Limb (tissue), 2 donors: ENCODE measurements at regions not wholly inside any gene's neighbourhood (a gene's known extent, or its start where the extent isn't known, plus 50 kb on each side); places are given as distances from the start of the nearest gene placed in this dataset.
"Not testable (repeated sequence)": the region's sequence is repeated elsewhere in the genome, so short reads cannot be mapped to it uniquely, and the experiment has no call there.

ENCODE experiments used
- DNase-seq, 2 donors: peaks; one replicate each; pipeline ENCODE4 v3.0.0-alpha.2; 2016; ENCODE audit errors: extremely low spot score in 2 of 2

DNA sequence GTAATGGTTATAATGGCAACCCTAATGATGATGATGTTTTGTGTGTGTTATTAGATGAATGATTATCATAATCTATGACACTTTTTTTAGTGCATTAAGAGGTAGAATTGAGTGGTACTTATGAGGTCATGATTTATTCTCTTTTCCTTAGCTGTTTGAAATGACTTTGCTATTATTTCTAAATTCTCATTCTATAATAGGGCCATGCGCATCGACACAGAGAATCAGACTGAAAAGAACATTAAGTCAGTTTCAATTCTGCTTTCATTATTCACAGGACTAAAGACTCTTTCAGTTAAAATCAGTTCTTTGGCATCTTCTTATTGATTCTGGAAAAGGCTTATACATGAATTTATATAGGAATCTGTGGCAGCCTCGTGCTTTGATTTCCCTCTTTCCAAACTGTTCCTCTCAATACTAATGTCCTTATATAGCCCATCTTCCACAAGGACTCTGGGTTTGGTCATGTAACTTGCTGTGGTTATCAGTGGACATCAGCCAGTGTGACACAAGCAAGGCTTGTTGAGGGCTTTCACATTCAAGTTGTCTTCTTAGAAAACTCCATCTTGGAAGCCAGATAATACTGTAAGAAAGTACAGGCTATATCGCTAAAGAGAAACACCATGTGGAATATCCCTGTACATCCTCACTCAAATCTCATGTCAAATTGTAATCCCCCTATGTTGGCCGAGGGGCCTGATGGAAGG is 140.3 kb upstream of the CHD1 start:
- DNase-seq: no peak

DNA sequence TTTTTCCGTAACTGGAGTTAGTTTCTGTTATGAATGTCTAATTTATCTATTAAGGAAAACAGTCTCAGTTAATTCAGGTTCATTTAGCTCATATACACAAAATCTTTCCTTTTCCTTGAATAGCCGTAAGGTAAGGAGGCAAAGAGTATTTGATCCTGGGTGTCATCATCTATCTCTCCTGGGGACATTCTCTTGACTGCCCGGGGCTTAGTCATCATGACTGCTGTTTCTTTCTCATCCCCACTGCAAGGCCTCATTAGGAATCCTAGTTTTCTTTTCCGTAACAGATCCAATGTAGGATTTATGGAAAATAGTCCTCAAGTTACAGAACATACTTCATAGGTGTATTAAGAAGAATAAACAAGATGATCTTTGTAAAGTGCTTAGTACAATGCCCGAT is 134.9 kb upstream of the CHD1 start:
- DNase-seq: no peak

- no peak for DNase-seq
These were observed 132.9 kb upstream of the CHD1 start for GRCh38 chr5:99061711-99062110.

DNA sequence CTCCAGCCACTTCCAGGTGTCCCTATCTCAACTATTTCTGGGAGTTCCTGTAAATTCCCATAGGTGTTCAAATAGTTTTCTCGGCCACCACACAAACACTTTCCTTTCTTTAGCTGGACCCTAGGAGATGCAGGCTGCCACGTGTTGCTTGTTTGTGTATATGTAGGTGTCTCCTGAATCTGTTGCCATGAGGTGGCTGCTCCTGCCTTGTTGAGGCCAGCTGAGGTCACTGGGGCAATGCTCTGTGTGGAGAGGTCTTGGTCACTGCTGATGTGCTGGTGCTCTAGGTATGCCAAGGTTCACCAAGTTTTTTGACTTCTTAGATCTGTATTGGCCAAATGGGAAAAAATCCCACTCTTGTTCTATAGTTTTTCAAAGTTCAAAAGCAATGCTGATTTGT is 132.5 kb upstream of the CHD1 start:
- no peak for DNase-seq

DNA sequence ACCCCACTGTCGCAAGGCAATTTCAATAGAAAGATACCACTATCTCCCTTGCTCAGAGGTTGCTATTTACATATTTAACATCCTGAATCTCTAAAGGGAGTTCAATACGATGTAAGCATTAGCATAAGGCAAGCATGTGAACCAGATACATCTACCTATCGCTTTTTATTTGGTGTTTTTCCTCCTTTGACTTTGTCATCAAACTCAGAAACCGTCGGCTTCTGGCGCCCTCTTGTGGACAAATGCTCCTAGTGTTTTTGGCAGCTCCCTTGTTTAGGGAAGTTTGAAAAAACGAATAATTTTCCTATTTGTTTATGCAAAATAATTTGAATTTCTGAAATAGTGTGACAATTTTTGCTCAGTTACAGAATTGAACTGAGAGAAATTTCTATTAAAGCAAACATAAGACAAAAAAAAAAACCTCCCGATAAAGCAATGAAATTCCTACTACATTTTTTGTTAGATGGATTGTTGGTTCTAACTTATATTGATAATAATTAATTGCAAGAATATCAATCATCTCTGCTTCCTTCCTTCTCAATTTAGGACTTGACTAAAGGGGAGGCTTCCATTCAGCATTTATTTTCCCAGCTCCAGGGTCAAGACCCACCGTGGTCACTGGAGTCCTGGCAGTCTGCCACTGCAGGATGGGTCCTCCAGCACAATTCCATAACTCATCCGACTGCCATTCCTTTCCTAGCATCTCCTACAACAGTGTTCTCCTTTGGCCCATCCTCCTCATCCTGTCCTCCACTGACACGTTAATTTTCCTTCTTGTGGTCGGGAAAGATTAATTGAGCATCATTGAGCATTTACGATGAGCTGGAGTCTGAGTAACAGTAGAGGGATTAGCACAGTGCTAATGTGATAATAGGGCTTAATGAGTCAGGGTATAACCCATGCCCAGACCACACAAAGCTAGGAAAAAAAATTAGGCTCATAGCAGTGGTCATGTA is 131.8 kb upstream of the CHD1 start:
- DNase-seq: peak; percentile 77 to 82

GRCh38 chr5:99059685-99060084 is 130.9 kb upstream of the CHD1 start:
- no peak for DNase-seq

- no peak for DNase-seq
These were observed 129.7 kb upstream of the CHD1 start for GRCh38 chr5:99058466-99058865.

DNA sequence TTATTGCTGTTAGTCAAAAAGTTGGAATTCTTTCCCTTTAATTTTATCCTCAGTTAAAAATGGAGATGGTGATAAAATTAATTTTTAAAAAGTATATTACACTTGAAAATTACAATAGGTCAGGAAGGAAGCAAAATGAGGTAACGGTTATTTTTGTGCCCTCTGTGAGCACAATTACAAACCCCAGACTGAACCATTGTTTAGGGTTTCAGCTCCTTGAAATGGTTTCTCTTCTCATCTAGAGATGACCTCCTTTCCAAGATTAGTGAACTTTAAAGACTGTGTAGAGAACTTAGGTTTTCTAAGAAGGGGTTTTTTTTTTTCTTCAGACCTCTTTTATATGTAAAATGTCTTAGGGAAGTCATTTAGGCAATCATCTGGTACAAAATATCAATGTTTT is 126.2 kb upstream of the CHD1 start:
- DNase-seq: no peak

DNA sequence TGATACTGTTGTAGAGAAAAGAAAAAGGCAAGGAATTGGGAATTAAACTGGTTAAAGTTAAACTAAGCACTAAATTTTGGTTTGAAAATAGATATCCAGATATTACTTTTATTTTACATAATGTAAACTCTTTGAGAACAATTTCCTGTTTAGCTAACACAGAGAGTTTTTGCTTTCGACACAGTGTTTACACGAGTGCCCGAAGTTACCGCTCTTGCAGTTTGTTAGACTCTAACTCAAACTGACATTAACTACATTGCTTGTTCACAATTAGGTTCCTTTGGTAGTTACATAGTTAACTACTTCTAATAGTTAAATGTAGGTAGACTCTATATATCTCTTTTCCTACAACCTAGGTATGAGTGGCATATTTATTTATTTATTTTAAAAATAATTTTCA is 117.1 kb upstream of the CHD1 start:
- DNase-seq: no peak

- DNase-seq: not testable (repeated sequence)
These were observed 114.5 kb upstream of the CHD1 start for GRCh38 chr5:99043257-99043656.

DNA sequence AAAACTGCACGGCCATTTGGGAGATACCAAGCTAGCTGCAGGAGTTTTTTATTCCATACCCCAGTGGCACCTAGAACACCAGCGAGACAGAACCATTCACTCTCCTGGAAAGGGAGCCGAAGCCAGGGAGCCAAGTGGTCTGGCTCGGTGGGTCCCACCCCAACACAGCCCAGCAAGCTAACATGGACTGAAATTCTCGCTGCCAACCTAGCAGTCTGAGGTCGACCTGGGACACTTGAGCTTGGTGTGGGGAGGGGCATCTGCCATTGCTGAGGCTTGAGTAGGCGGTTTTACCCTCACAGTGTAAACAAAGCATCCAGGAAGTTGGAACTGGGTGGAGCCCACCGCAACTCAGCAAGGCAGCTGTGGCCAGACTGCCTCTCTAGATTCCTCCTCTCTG is 108.9 kb upstream of the CHD1 start:
- no peak for DNase-seq

- no peak for DNase-seq
These were observed 107.1 kb upstream of the CHD1 start for GRCh38 chr5:99035942-99036341.

- DNase-seq: no peak
These were observed 105.5 kb upstream of the CHD1 start for GRCh38 chr5:99034336-99034735.

- no peak for DNase-seq
These were observed 104.5 kb upstream of the CHD1 start for GRCh38 chr5:99033014-99033900.

GRCh38 chr5:99032234-99033013 is 103.6 kb upstream of the CHD1 start:
- peak; percentile 52 to 59 for DNase-seq

- no peak for DNase-seq
These were observed 102.2 kb upstream of the CHD1 start for GRCh38 chr5:99030906-99031440.

GRCh38 chr5:99029172-99029571 is 100.4 kb upstream of the CHD1 start:
- no peak for DNase-seq

- not testable (repeated sequence) for DNase-seq
These were observed 99.4 kb upstream of the CHD1 start for GRCh38 chr5:99028170-99028569.

DNA sequence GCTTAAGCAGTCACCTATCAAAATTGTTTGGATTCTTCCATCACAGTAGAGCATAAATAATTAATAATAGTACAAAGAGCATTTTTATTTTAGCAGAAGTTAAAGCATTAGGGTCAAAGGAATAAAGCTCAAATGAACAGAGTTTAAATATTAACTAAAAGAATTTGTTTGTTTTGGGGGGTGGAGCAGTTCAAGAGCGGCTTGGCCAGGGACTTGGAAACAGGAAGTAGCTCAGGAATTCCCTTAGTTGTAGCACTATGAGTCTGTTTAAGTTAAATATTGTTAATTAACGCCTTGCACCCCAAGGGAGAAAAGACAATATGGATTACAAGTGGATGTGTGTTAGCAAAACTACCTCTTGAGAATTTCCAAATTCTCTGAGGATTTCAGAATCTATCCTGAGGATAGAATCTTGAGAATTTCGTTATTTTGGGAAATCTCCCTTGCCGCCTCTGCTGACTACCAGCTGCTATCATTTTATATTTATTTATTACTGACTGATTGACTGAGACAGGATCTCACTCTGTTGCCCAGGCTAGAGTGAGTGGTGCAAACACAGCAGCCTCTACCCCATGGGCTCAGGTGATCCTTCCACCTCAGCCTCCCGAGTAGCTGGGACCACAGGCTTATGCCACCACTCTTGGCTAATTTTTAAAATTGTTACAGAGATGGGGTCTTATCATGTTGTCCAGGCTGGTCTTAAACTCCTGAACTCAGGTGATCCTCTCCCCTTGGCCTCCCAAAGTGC is 96.7 kb upstream of the CHD1 start:
- DNase-seq: no peak

DNA sequence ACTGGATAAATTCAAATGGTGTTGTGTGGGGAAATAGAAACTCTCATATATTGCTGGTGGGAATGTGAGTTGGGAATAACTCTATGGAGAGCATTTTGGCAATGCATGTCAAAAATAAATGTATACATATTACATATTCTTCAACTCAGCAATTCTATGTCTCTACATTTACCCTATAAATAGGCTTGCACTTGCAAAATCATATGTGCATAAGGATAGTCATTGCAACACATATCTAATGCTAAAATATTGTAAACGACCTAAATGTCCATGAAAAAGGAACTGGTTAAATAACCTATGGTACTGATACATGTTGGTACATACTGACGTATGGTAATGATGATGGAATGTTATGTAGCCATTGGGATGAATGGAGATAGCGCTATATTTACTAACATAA is 94.5 kb upstream of the CHD1 start:
- no peak for DNase-seq
